Hippocampal formation (tissue), 2 donors: ENCODE measurements at regions not wholly inside any gene's neighbourhood (a gene's known extent, or its start where the extent isn't known, plus 50 kb on each side); places are given as distances from the start of the nearest gene placed in this dataset.
"Not testable (repeated sequence)": the region's sequence is repeated elsewhere in the genome, so short reads cannot be mapped to it uniquely, and the experiment has no call there.

Experiments used
- DNase-seq, 2 donors: peaks; one replicate each; lab custom pipeline; 2025; lab: John Stamatoyannopoulos, UW

- no peak for DNase-seq
Observed at GRCh38 chr10:8677642-8678041, 623.2 kb downstream of the GATA3 start.

GRCh38 chr10:8684916-8685315, 630.4 kb downstream of the GATA3 start:
- DNase-seq, result not testable (repeated sequence)

- DNase-seq, result no peak
Observed at GRCh38 chr10:8688881-8689280, 634.4 kb downstream of the GATA3 start.

GRCh38 chr10:8691498-8692017, 637.1 kb downstream of the GATA3 start:
- no peak for DNase-seq

GRCh38 chr10:8693635-8694034, 639.1 kb downstream of the GATA3 start:
- not testable (repeated sequence) for DNase-seq

GRCh38 chr10:8696746-8697145, 642.3 kb downstream of the GATA3 start:
- no peak for DNase-seq

- no peak for DNase-seq
Observed at GRCh38 chr10:8700689-8701088, 646.2 kb downstream of the GATA3 start.

GRCh38 chr10:8702181-8702580, 647.7 kb downstream of the GATA3 start:
- DNase-seq, result no peak

GRCh38 chr10:8705415-8705814, 650.9 kb downstream of the GATA3 start:
- DNase-seq, result no peak

- DNase-seq, result no peak
Observed at GRCh38 chr10:8712656-8713055, 658.2 kb downstream of the GATA3 start.

GRCh38 chr10:8719971-8720370, 665.5 kb downstream of the GATA3 start:
- DNase-seq, result no peak

GRCh38 chr10:8721650-8722049, 667.2 kb downstream of the GATA3 start:
- DNase-seq, result no peak

- no peak for DNase-seq
Observed at GRCh38 chr10:8722835-8723234, 668.3 kb downstream of the GATA3 start.

GRCh38 chr10:8725343-8725742, 670.9 kb downstream of the GATA3 start:
- DNase-seq, result no peak

- DNase-seq, result no peak
Observed at GRCh38 chr10:8726084-8726778, 671.7 kb downstream of the GATA3 start.

- DNase-seq, result no peak
Observed at GRCh38 chr10:8726779-8727084, 672.2 kb downstream of the GATA3 start.

- no peak for DNase-seq
Observed at GRCh38 chr10:8731121-8732095, 676.9 kb downstream of the GATA3 start.

- DNase-seq, result no peak
Observed at GRCh38 chr10:8738987-8739386, 684.5 kb downstream of the GATA3 start.

GRCh38 chr10:8752146-8752843, 697.8 kb downstream of the GATA3 start:
- no peak for DNase-seq

GRCh38 chr10:8758029-8758428, 703.5 kb downstream of the GATA3 start:
- DNase-seq, result no peak

- no peak for DNase-seq
Observed at GRCh38 chr10:8766899-8767298, 712.4 kb downstream of the GATA3 start.

- no peak for DNase-seq
Observed at GRCh38 chr10:8767591-8767990, 713.1 kb downstream of the GATA3 start.
